HCT116 (cell line): ENCODE measurements at regions not wholly inside any gene's neighbourhood (a gene's known extent, or its start where the extent isn't known, plus 50 kb on each side); places are given as distances from the start of the nearest gene placed in this dataset.

Experiments
- ATAC-seq: fragments of 200-7000 bp; cut with Tn5 transposase; 2 replicates; pipeline ENCODE4 v1.9.1; 2020; ENCODE audit warnings: mild to moderate bottlenecking, moderate library complexity
- BruUV-seq: library from RNA; stranded (reverse); fragments of 400-500 nt; replicated peaks from 2 replicates; lab custom pipeline; 2021; lab: Mats Ljungman, UMichigan
- CTCF ChIA-PET: fragments of 300-600 bp; sonication (Branson Sonifier 250); formaldehyde crosslinking; loops from one replicate; lab custom pipeline; 2021; ENCODE audit warnings: antibody characterized with exemption; lab: Charles Lee
- POLR2A ChIA-PET: fragments of 300-600, 350-600 bp; sonication (Branson Sonifier 250); formaldehyde crosslinking; loops from one replicate; lab custom pipeline; 2021; ENCODE audit warnings: antibody characterized with exemption; lab: Charles Lee
- RAD21 ChIA-PET, 2 experiments: fragments of 300-600 bp; sonication (Branson Sonifier 250); formaldehyde crosslinking; loops; one replicate each; lab custom pipeline; 2023; ENCODE audit warnings: low total read pairs in 2 of 2; ENCODE audit not compliant: uncharacterized antibody in 2 of 2, unreplicated experiment in 2 of 2, low non-redundant PET in 1 of 2; lab: Charles Lee
- DNase-seq: peaks from one replicate; pipeline ENCODE4 v3.0.0-alpha.2; 2010; ENCODE audit warnings: low read depth, low spot score
- H2AFZ ChIP-seq: fragments of 200-600 bp; shearing (Covaris generic), sonication (generic); 2 replicates; pipeline ENCODE4 v1.6.1; 2017; ENCODE audit warnings: low read depth, mixed run types, mixed read lengths, antibody characterized with exemption, low read length; ENCODE audit not compliant: poor library complexity, severe bottlenecking
- H3K27ac ChIP-seq: 2 replicates; pipeline ENCODE4 v1.5.1; 2012; ENCODE audit warnings: low read depth, low read length
- H3K27me3 ChIP-seq: fragments of 200-600 bp; sonication (generic); 2 replicates; pipeline ENCODE4 v1.6.1; 2016; ENCODE audit warnings: mixed run types, low read length, mixed read lengths; ENCODE audit not compliant: insufficient read depth
- H3K36me3 ChIP-seq, 2 experiments: fragments of 200-500 bp in 1 of 2; fragments of 200-600 bp in 1 of 2; sonication (Bioruptor generic) in 1 of 2; sonication (generic) in 1 of 2; 2 replicates each; pipeline versions ENCODE4 v1.5.1 to v1.6.1; 2014 to 2016; ENCODE audit warnings: low read length in 2 of 2, inconsistent platforms in 1 of 2, mixed read lengths in 1 of 2, mixed run types in 1 of 2; ENCODE audit not compliant: insufficient read depth in 2 of 2, control insufficient read depth in 1 of 2
- H3K4me1 ChIP-seq, 2 experiments: fragments of 200-600 bp in 1 of 2; sonication (generic) in 1 of 2; 2 replicates each; pipeline versions ENCODE4 v1.5.1 to v1.6.1; 2012 to 2017; ENCODE audit warnings: low read length in 2 of 2, inconsistent platforms in 1 of 2, mild to moderate bottlenecking in 1 of 2, mixed read lengths in 1 of 2, mixed run types in 1 of 2, moderate library complexity in 1 of 2; ENCODE audit not compliant: insufficient read depth in 2 of 2, control insufficient read depth in 1 of 2
- H3K4me2 ChIP-seq: fragments of 200-600 bp; sonication (generic); 2 replicates; pipeline ENCODE4 v1.6.1; 2017; ENCODE audit warnings: mixed run types, low read length, mixed read lengths
- H3K4me3 ChIP-seq, 2 experiments: fragments of 200-600 bp in 1 of 2; sonication (generic) in 1 of 2; replicated peaks in 1 of 2; 2 replicates each; pipeline ENCODE4 v1.5.1; 2011 to 2016; ENCODE audit warnings: low read length in 2 of 2, control low read depth in 1 of 2, low read depth in 1 of 2, mild to moderate bottlenecking in 1 of 2, mixed read lengths in 1 of 2, mixed run types in 1 of 2
- H3K79me2 ChIP-seq: fragments of 200-600 bp; sonication (generic); 2 replicates; pipeline ENCODE4 v1.6.1; 2017; ENCODE audit warnings: mild to moderate bottlenecking, mixed run types, low read length, moderate library complexity, mixed read lengths; ENCODE audit not compliant: insufficient read depth
- H3K9ac ChIP-seq: fragments of 200-600 bp; sonication (generic); 2 replicates; pipeline ENCODE4 v1.6.1; 2016; ENCODE audit warnings: low read length, mixed read lengths
- H3K9me2 ChIP-seq: fragments of 200-600 bp; sonication (generic), shearing (Covaris generic); 2 replicates; pipeline ENCODE4 v1.6.1; 2017; ENCODE audit warnings: mixed run types, mild to moderate bottlenecking, moderate library complexity; ENCODE audit not compliant: insufficient read depth
- H3K9me3 ChIP-seq, 2 experiments: fragments of 200-500 bp in 1 of 2; fragments of 200-600 bp in 1 of 2; sonication (Bioruptor generic) in 1 of 2; sonication (generic) in 1 of 2; 2 replicates each; pipeline ENCODE4 v1.6.1; 2014 to 2017; ENCODE audit warnings: low read length in 2 of 2, mixed read lengths in 2 of 2, inconsistent platforms in 1 of 2, low read depth in 1 of 2, mild to moderate bottlenecking in 1 of 2, mixed run types in 1 of 2, moderate library complexity in 1 of 2; ENCODE audit not compliant: control insufficient read depth in 1 of 2, insufficient read depth in 1 of 2
- H4K20me1 ChIP-seq: fragments of 200-600 bp; sonication (generic), shearing (Covaris generic); 2 replicates; pipeline ENCODE4 v1.6.1; 2017; ENCODE audit warnings: mixed run types, mild to moderate bottlenecking, moderate library complexity; ENCODE audit not compliant: insufficient read depth
- CBX3 ChIP-seq: IDR thresholded peaks from 2 replicates; pipeline ENCODE4 v1.6.1; 2012; ENCODE audit warnings: low read depth
- CEBPB ChIP-seq: IDR thresholded peaks from 2 replicates; pipeline ENCODE4 v1.6.1; 2012; ENCODE audit warnings: low read depth
- EGR1 ChIP-seq: IDR thresholded peaks from 2 replicates; pipeline ENCODE4 v1.6.1; 2012; ENCODE audit warnings: low read depth
- ELF1 ChIP-seq: IDR thresholded peaks from 2 replicates; pipeline ENCODE4 v1.6.1; 2012; ENCODE audit warnings: low read depth, borderline replicate concordance
- EZH2phosphoT487 ChIP-seq: fragments of 200-600 bp; IDR thresholded peaks from 2 replicates; pipeline ENCODE4 v1.6.1; 2018; ENCODE audit warnings: antibody characterized with exemption, borderline replicate concordance
- JUND ChIP-seq: IDR thresholded peaks from 2 replicates; pipeline ENCODE4 v1.6.1; 2012
- POLR2A ChIP-seq: IDR thresholded peaks from 2 replicates; pipeline ENCODE4 v1.7.0; 2011; ENCODE audit warnings: borderline replicate concordance; ENCODE audit not compliant: insufficient read depth, insufficient read length; ENCODE audit errors: extremely low read depth
- POLR2AphosphoS5 ChIP-seq: IDR thresholded peaks from 2 replicates; pipeline ENCODE4 v1.6.1; 2011; ENCODE audit warnings: mild to moderate bottlenecking, low read depth, low read length, moderate library complexity
- RAD21 ChIP-seq: IDR thresholded peaks from 2 replicates; pipeline ENCODE4 v1.6.1; 2012; ENCODE audit warnings: low read depth, mild to moderate bottlenecking
- SIN3A ChIP-seq: IDR thresholded peaks from 2 replicates; pipeline ENCODE4 v1.6.1; 2012; ENCODE audit warnings: low read depth
- SP1 ChIP-seq: IDR thresholded peaks from 2 replicates; pipeline ENCODE4 v1.6.1; 2012; ENCODE audit warnings: low read depth
- SRF ChIP-seq: IDR thresholded peaks from 2 replicates; pipeline ENCODE4 v1.6.1; 2012; ENCODE audit warnings: low read depth
- TCF7L2 ChIP-seq: IDR thresholded peaks from 2 replicates; pipeline ENCODE4 v1.7.0; 2011; ENCODE audit warnings: borderline replicate concordance, inconsistent platforms; ENCODE audit not compliant: insufficient read depth, insufficient read length; ENCODE audit errors: extremely low read depth
- YY1 ChIP-seq: IDR thresholded peaks from 2 replicates; pipeline ENCODE4 v1.6.1; 2011; ENCODE audit warnings: low read length, low read depth, moderate library complexity, mild to moderate bottlenecking; ENCODE audit not compliant: insufficient replicate concordance; ENCODE audit errors: extremely low read depth
- intact Hi-C: fragments of 100-400 bp; cut with micrococcal nuclease; formaldehyde crosslinking; loops from 2 replicates; pipeline ENCODE4 v1.10.0; 2022
- TF ChIP-seq, protein P1 (sequence below): IDR thresholded peaks from 2 replicates; pipeline ENCODE4 v1.6.1; 2011; ENCODE audit warnings: mild to moderate bottlenecking, low read length, moderate library complexity; ENCODE audit not compliant: insufficient replicate concordance; ENCODE audit errors: extremely low read depth
- TF ChIP-seq, protein P2 (sequence below): IDR thresholded peaks from 2 replicates; pipeline ENCODE4 v1.6.1; 2012
- TF ChIP-seq, protein P3 (sequence below): IDR thresholded peaks from 2 replicates; pipeline ENCODE4 v1.6.1; 2012; ENCODE audit warnings: low read depth
- TF ChIP-seq, protein P4 (sequence below), 3 experiments: fragments of 200-600 bp in 1 of 3; sonication (generic) in 1 of 3; IDR thresholded peaks in 2 of 3; conservative IDR thresholded peaks in 1 of 3; 2 replicates each; pipeline ENCODE4 v1.5.1; 2012 to 2017; ENCODE audit warnings: low read depth in 2 of 3, low read length in 2 of 3, antibody characterized with exemption in 1 of 3, borderline replicate concordance in 1 of 3, control low read depth in 1 of 3, mild to moderate bottlenecking in 1 of 3, mixed read lengths in 1 of 3, mixed run types in 1 of 3, moderate library complexity in 1 of 3; ENCODE audit not compliant: insufficient read depth in 1 of 3

DNA sequence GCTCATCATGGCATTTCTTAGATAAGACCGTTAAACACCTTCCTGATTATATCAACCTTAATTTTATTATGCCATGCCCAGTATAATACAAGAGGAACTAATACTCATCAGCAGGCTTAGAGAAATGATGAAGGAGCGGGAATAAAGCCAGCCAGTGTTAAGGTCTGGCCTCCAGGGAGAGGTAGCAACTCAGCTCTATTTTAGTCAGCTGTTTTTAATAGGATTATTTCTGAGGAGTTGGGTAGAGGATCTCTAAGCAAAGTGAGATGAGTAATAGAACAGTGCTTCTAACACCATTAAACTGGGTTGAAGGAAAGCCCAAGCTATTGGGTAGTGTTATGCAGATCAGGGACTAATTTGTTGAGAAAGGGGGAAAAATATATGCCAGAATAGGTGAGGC is 921.5 kb downstream of the TTLL7 start:
- RAD21 ChIA-PET = no interaction called here
- Histone ChIP-seq H3K36me3 (no peaks in the 10 kb centered on the region), H4K20me1 (no peaks in the 10 kb centered on the region), H3K4me3 (no peak overlapping the region), H3K27ac (no peak overlapping the region), H3K9ac (no peak overlapping the region), H3K9me2 (no peaks in the 10 kb centered on the region), H3K4me2 (no peak overlapping the region), H2AFZ (no peak overlapping the region), H3K79me2 (no peaks in the 10 kb centered on the region), H3K27me3 (no peaks in the 10 kb centered on the region), H3K4me1 (no peaks in the 10 kb centered on the region), H3K9me3 (no peaks in the 10 kb centered on the region)
- BruUV-seq = no TSS peak
- ATAC-seq (no peak), DNase-seq (no peak)
- intact Hi-C loops = no loop called here
- CTCF ChIA-PET = no interaction called here
- POLR2A ChIA-PET = no interaction called here
- no peak for TF ChIP-seq RAD21
- no peak for TF ChIP-seq ELF1
- no peak for TF ChIP-seq YY1
- no peak for TF ChIP-seq TCF7L2
- TF ChIP-seq CEBPB = no peak
- no peak for TF ChIP-seq SP1
- no peak for TF ChIP-seq EGR1
- no peak for TF ChIP-seq EZH2phosphoT487
- TF ChIP-seq, protein P1, sequence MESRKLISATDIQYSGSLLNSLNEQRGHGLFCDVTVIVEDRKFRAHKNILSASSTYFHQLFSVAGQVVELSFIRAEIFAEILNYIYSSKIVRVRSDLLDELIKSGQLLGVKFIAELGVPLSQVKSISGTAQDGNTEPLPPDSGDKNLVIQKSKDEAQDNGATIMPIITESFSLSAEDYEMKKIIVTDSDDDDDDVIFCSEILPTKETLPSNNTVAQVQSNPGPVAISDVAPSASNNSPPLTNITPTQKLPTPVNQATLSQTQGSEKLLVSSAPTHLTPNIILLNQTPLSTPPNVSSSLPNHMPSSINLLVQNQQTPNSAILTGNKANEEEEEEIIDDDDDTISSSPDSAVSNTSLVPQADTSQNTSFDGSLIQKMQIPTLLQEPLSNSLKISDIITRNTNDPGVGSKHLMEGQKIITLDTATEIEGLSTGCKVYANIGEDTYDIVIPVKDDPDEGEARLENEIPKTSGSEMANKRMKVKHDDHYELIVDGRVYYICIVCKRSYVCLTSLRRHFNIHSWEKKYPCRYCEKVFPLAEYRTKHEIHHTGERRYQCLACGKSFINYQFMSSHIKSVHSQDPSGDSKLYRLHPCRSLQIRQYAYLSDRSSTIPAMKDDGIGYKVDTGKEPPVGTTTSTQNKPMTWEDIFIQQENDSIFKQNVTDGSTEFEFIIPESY = no peak
- TF ChIP-seq, protein P2, sequence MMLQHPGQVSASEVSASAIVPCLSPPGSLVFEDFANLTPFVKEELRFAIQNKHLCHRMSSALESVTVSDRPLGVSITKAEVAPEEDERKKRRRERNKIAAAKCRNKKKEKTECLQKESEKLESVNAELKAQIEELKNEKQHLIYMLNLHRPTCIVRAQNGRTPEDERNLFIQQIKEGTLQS = no peak
- no peak for TF ChIP-seq CBX3
- TF ChIP-seq, protein P3, sequence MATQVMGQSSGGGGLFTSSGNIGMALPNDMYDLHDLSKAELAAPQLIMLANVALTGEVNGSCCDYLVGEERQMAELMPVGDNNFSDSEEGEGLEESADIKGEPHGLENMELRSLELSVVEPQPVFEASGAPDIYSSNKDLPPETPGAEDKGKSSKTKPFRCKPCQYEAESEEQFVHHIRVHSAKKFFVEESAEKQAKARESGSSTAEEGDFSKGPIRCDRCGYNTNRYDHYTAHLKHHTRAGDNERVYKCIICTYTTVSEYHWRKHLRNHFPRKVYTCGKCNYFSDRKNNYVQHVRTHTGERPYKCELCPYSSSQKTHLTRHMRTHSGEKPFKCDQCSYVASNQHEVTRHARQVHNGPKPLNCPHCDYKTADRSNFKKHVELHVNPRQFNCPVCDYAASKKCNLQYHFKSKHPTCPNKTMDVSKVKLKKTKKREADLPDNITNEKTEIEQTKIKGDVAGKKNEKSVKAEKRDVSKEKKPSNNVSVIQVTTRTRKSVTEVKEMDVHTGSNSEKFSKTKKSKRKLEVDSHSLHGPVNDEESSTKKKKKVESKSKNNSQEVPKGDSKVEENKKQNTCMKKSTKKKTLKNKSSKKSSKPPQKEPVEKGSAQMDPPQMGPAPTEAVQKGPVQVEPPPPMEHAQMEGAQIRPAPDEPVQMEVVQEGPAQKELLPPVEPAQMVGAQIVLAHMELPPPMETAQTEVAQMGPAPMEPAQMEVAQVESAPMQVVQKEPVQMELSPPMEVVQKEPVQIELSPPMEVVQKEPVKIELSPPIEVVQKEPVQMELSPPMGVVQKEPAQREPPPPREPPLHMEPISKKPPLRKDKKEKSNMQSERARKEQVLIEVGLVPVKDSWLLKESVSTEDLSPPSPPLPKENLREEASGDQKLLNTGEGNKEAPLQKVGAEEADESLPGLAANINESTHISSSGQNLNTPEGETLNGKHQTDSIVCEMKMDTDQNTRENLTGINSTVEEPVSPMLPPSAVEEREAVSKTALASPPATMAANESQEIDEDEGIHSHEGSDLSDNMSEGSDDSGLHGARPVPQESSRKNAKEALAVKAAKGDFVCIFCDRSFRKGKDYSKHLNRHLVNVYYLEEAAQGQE = no peak
- no peak for TF ChIP-seq POLR2A
- TF ChIP-seq JUND = no peak
- TF ChIP-seq, protein P4, sequence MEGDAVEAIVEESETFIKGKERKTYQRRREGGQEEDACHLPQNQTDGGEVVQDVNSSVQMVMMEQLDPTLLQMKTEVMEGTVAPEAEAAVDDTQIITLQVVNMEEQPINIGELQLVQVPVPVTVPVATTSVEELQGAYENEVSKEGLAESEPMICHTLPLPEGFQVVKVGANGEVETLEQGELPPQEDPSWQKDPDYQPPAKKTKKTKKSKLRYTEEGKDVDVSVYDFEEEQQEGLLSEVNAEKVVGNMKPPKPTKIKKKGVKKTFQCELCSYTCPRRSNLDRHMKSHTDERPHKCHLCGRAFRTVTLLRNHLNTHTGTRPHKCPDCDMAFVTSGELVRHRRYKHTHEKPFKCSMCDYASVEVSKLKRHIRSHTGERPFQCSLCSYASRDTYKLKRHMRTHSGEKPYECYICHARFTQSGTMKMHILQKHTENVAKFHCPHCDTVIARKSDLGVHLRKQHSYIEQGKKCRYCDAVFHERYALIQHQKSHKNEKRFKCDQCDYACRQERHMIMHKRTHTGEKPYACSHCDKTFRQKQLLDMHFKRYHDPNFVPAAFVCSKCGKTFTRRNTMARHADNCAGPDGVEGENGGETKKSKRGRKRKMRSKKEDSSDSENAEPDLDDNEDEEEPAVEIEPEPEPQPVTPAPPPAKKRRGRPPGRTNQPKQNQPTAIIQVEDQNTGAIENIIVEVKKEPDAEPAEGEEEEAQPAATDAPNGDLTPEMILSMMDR (IDR thresholded peaks at IDR 0.05 in 2 of 3, conservative IDR thresholded peaks at IDR 0.05 in 1 of 3; ENCODE audit: borderline replicate concordance in 1 of 3, insufficient read depth in 1 of 3, low read depth in 2 of 3, low read length in 2 of 3) = no peak
- no peak for TF ChIP-seq SRF
- TF ChIP-seq POLR2AphosphoS5 = no peak
- TF ChIP-seq SIN3A = no peak
